ENCODE measurements at regions not wholly inside any gene's neighbourhood (a gene's known extent, or its start where the extent isn't known, plus 50 kb on each side); places are given as distances from the start of the nearest gene placed in this dataset.
"Not testable (repeated sequence)": the region's sequence is repeated elsewhere in the genome, so short reads cannot be mapped to it uniquely, and the experiment has no call there.

GRCh38 chr18:70709720-70710119, 420.9 kb downstream of the SOCS6 start:
- DNase-seq = no peak

GRCh38 chr18:70709144-70709543, 420.3 kb downstream of the SOCS6 start:
- DNase-seq = no peak

- DNase-seq = no peak
Observed at GRCh38 chr18:70705831-70706416, 417.1 kb downstream of the SOCS6 start.

- DNase-seq = no peak
Observed at GRCh38 chr18:70700496-70700895, 411.7 kb downstream of the SOCS6 start.

- DNase-seq = no peak
Observed at GRCh38 chr18:70698574-70698973, 409.7 kb downstream of the SOCS6 start.

GRCh38 chr18:70693246-70693645, 404.4 kb downstream of the SOCS6 start:
- no peak for DNase-seq

- DNase-seq = not testable (repeated sequence)
Observed at GRCh38 chr18:70689765-70690164, 400.9 kb downstream of the SOCS6 start.

- no peak for DNase-seq
Observed at GRCh38 chr18:70688286-70688685, 399.4 kb downstream of the SOCS6 start.

GRCh38 chr18:70684821-70685220, 396.0 kb downstream of the SOCS6 start:
- no peak for DNase-seq

GRCh38 chr18:70683263-70683662, 394.4 kb downstream of the SOCS6 start:
- DNase-seq = no peak

- DNase-seq = no peak
Observed at GRCh38 chr18:70674896-70675295, 386.1 kb downstream of the SOCS6 start.

GRCh38 chr18:70673831-70674230, 385.0 kb downstream of the SOCS6 start:
- DNase-seq = no peak

- DNase-seq = no peak
Observed at GRCh38 chr18:70672581-70672980, 383.7 kb downstream of the SOCS6 start.

- DNase-seq = no peak
Observed at GRCh38 chr18:70671889-70672565, 383.2 kb downstream of the SOCS6 start.

- no peak for DNase-seq
Observed at GRCh38 chr18:70666936-70667335, 378.1 kb downstream of the SOCS6 start.

GRCh38 chr18:70663141-70663540, 374.3 kb downstream of the SOCS6 start:
- DNase-seq = no peak

- no peak for DNase-seq
Observed at GRCh38 chr18:70662588-70662987, 373.7 kb downstream of the SOCS6 start.

GRCh38 chr18:70659036-70659925, 370.4 kb downstream of the SOCS6 start:
- no peak for DNase-seq

- no peak for DNase-seq
Observed at GRCh38 chr18:70653671-70654070, 364.8 kb downstream of the SOCS6 start.

GRCh38 chr18:70650878-70651277, 362.0 kb downstream of the SOCS6 start:
- DNase-seq = no peak

GRCh38 chr18:70649683-70650082, 360.8 kb downstream of the SOCS6 start:
- no peak for DNase-seq

GRCh38 chr18:70645971-70646370, 357.1 kb downstream of the SOCS6 start:
- no peak for DNase-seq

- no peak for DNase-seq
Observed at GRCh38 chr18:70643812-70644211, 355.0 kb downstream of the SOCS6 start.
